SK-N-SH treated with all-trans-retinoic acid at 6 μM for 48 hours (cell line): ENCODE measurements at regions not wholly inside any gene's neighbourhood (a gene's known extent, or its start where the extent isn't known, plus 50 kb on each side); places are given as distances from the start of the nearest gene placed in this dataset.

Experiments used
- ESRRG ChIP-seq: fragments of 250-450 bp; sonication (Bioruptor Pico); IDR thresholded peaks from 2 replicates; pipeline ENCODE4 v1.6.1; 2021; ENCODE audit warnings: mild to moderate bottlenecking
- OSR1 ChIP-seq: fragments of 250-450 bp; sonication (Bioruptor Pico); IDR thresholded peaks from 2 replicates; pipeline ENCODE4 v1.8.0; 2022; ENCODE audit warnings: moderate library complexity, mild to moderate bottlenecking, inconsistent platforms
- ZFP30 ChIP-seq: fragments of 450-650 bp; formaldehyde crosslinking; IDR thresholded peaks from 2 replicates; pipeline ENCODE4 v1.5.0; 2022; ENCODE audit warnings: mild to moderate bottlenecking, moderate library complexity
- TF ChIP-seq, protein P1 (sequence below): fragments of 250-450 bp; sonication (Bioruptor Pico); IDR thresholded peaks from 2 replicates; pipeline ENCODE4 v1.8.0; 2020; ENCODE audit warnings: mild to moderate bottlenecking, moderate library complexity, borderline replicate concordance
- TF ChIP-seq, protein P2 (sequence below): fragments of 250-450 bp; sonication (Bioruptor Pico); IDR thresholded peaks from 2 replicates; pipeline ENCODE4 v1.5.1; 2020; ENCODE audit warnings: low read depth, mild to moderate bottlenecking, moderate library complexity
- TF ChIP-seq, protein P3 (sequence below): fragments of 250-450 bp; sonication (Bioruptor Pico); IDR thresholded peaks from 2 replicates; pipeline ENCODE4 v1.8.0; 2021; ENCODE audit warnings: low read depth, mild to moderate bottlenecking, moderate library complexity, borderline replicate concordance

DNA sequence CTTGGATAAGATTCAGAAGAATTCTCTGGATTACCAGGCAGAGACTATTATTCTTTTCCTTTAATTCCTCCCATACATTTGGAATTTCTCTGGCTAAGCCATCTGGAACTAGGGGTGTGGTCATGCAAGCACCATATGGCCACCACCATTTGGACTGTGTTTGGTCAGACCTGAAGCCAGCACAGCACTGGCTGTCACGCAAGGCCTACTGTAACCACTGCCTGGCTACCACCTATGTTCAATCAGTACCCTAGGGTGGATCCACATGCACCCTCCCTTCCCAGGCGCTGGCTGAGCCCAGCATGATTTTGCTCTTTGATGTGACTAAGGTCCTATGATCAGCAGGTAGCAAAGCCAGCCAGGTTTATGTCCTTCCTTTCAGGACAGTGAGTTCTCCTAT lies 287.8 kb upstream of the GOLIM4 start:
- TF ChIP-seq ZFP30 (CRISPR knock-in tag), result no peak
- TF ChIP-seq, protein P1, sequence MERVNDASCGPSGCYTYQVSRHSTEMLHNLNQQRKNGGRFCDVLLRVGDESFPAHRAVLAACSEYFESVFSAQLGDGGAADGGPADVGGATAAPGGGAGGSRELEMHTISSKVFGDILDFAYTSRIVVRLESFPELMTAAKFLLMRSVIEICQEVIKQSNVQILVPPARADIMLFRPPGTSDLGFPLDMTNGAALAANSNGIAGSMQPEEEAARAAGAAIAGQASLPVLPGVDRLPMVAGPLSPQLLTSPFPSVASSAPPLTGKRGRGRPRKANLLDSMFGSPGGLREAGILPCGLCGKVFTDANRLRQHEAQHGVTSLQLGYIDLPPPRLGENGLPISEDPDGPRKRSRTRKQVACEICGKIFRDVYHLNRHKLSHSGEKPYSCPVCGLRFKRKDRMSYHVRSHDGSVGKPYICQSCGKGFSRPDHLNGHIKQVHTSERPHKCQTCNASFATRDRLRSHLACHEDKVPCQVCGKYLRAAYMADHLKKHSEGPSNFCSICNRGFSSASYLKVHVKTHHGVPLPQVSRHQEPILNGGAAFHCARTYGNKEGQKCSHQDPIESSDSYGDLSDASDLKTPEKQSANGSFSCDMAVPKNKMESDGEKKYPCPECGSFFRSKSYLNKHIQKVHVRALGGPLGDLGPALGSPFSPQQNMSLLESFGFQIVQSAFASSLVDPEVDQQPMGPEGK (CRISPR knock-in tag), result no peak
- TF ChIP-seq OSR1 (CRISPR knock-in tag), result no peak
- TF ChIP-seq, protein P2, sequence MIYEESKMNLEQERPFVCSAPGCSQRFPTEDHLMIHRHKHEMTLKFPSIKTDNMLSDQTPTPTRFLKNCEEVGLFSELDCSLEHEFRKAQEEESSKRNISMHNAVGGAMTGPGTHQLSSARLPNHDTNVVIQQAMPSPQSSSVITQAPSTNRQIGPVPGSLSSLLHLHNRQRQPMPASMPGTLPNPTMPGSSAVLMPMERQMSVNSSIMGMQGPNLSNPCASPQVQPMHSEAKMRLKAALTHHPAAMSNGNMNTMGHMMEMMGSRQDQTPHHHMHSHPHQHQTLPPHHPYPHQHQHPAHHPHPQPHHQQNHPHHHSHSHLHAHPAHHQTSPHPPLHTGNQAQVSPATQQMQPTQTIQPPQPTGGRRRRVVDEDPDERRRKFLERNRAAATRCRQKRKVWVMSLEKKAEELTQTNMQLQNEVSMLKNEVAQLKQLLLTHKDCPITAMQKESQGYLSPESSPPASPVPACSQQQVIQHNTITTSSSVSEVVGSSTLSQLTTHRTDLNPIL, result no peak
- TF ChIP-seq ESRRG (CRISPR knock-in tag), result no peak
- TF ChIP-seq, protein P3, sequence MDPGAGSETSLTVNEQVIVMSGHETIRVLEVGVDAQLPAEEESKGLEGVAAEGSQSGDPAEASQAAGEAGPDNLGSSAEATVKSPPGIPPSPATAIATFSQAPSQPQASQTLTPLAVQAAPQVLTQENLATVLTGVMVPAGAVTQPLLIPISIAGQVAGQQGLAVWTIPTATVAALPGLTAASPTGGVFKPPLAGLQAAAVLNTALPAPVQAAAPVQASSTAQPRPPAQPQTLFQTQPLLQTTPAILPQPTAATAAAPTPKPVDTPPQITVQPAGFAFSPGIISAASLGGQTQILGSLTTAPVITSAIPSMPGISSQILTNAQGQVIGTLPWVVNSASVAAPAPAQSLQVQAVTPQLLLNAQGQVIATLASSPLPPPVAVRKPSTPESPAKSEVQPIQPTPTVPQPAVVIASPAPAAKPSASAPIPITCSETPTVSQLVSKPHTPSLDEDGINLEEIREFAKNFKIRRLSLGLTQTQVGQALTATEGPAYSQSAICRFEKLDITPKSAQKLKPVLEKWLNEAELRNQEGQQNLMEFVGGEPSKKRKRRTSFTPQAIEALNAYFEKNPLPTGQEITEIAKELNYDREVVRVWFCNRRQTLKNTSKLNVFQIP (CRISPR knock-in tag), result no peak
